ENCODE measurements at regions not wholly inside any gene's neighbourhood (a gene's known extent, or its start where the extent isn't known, plus 50 kb on each side); places are given as distances from the start of the nearest gene placed in this dataset.

- POLR2A ChIA-PET, result no interaction called here
- TF ChIP-seq ZNF302 (tag by site-specific recombination; IDR thresholded peaks at IDR 0.05; ENCODE audit: low read depth) (no peak), MYNN (tag by site-specific recombination; IDR thresholded peaks at IDR 0.05; ENCODE audit: borderline replicate concordance) (no peak), ZNF529 (tag by site-specific recombination; IDR thresholded peaks at IDR 0.05; ENCODE audit: insufficient replicate concordance) (no peak), HOXC10 (CRISPR knock-in tag; IDR thresholded peaks at IDR 0.05) (no peak), SCRT1 (tag by site-specific recombination; IDR thresholded peaks at IDR 0.05; ENCODE audit: borderline replicate concordance) (no peak), ZNF692 (tag by site-specific recombination; IDR thresholded peaks at IDR 0.05) (no peak), ZNF16 (tag by site-specific recombination; IDR thresholded peaks at IDR 0.05; ENCODE audit: low read depth) (no peak), ZNF112 (tag by site-specific recombination; IDR thresholded peaks at IDR 0.05) (no peak), ZNF660 (tag by site-specific recombination; IDR thresholded peaks at IDR 0.05) (no peak), BCL11A (tag by site-specific recombination; IDR thresholded peaks at IDR 0.05; ENCODE audit: low read depth) (no peak), ZBTB6 (tag by site-specific recombination; IDR thresholded peaks at IDR 0.05) (no peak), PRDM4 (tag by site-specific recombination; IDR thresholded peaks at IDR 0.05) (no peak), AEBP2 (tag by site-specific recombination; IDR thresholded peaks at IDR 0.05; ENCODE audit: borderline replicate concordance) (no peak), YY2 (tag by site-specific recombination; IDR thresholded peaks at IDR 0.05) (no peak), ZNF571 (tag by site-specific recombination; IDR thresholded peaks at IDR 0.05) (no peak), ZNF394 (tag by site-specific recombination; IDR thresholded peaks at IDR 0.05; ENCODE audit: borderline replicate concordance) (no peak), ZNF157 (tag by site-specific recombination; IDR thresholded peaks at IDR 0.05) (no peak)
- CTCF ChIA-PET, result no interaction called here
Measured at GRCh38 chrX:22424122-22424915, 151.6 kb downstream of the CBLL2 start.

GRCh38 chrX:22424919-22425318, 152.2 kb downstream of the CBLL2 start:
- no peaks in the 10 kb centered on the region for H3K9me3 ChIP-seq (ENCODE audit: control insufficient read depth, insufficient read depth, low read depth, low read length)
- H3K27ac ChIP-seq (ENCODE audit: extremely low read depth, low read depth, low read length), result no peak overlapping the region
- H3K4me3 ChIP-seq (ENCODE audit: low read depth, low read length), result no peak overlapping the region
- TF ChIP-seq ZBTB17 (tag by site-specific recombination; IDR thresholded peaks at IDR 0.05) (no peak), YY2 (tag by site-specific recombination; IDR thresholded peaks at IDR 0.05) (no peak), ZNF600 (tag by site-specific recombination; IDR thresholded peaks at IDR 0.05) (no peak), KLF7 (tag by site-specific recombination; IDR thresholded peaks at IDR 0.05; ENCODE audit: borderline replicate concordance) (no peak), INSM2 (tag by site-specific recombination; IDR thresholded peaks at IDR 0.05) (no peak), ZNF169 (tag by site-specific recombination; IDR thresholded peaks at IDR 0.05) (no peak), GLI2 (tag by site-specific recombination; IDR thresholded peaks at IDR 0.05; ENCODE audit: borderline replicate concordance, low read depth) (no peak), ZNF214 (tag by site-specific recombination; IDR thresholded peaks at IDR 0.05; ENCODE audit: borderline replicate concordance) (no peak), HOXC10 (CRISPR knock-in tag; IDR thresholded peaks at IDR 0.05) (no peak), MYNN (tag by site-specific recombination; IDR thresholded peaks at IDR 0.05; ENCODE audit: borderline replicate concordance) (no peak)
- ChIA-PET POLR2A (no interaction called here), CTCF (interaction anchor here (0.7 kb wide), 1 partner anchor 1179 kb away, joined by 3 read pairs; no protein-coding TSS in a partner anchor)
- H3K36me3 ChIP-seq (ENCODE audit: control insufficient read depth in 2 of 2, insufficient read depth in 1 of 2, low read length in 2 of 2), result no peaks in the 10 kb centered on the region
- no peaks in the 10 kb centered on the region for H3K4me1 ChIP-seq (ENCODE audit: control insufficient read depth, insufficient read depth, low read length)

More at GRCh38 chrX:22424122-22424915, 151.6 kb downstream of the CBLL2 start:
- H3K27ac ChIP-seq (ENCODE audit: extremely low read depth, low read depth, low read length), result no peak overlapping the region
- H3K4me1 ChIP-seq (ENCODE audit: control insufficient read depth, insufficient read depth, low read length), result no peaks in the 10 kb centered on the region
- H3K36me3 ChIP-seq (ENCODE audit: control insufficient read depth in 2 of 2, insufficient read depth in 1 of 2, low read length in 2 of 2), result no peaks in the 10 kb centered on the region
- no peak overlapping the region for H3K4me3 ChIP-seq (ENCODE audit: low read depth, low read length)
- H3K9me3 ChIP-seq (ENCODE audit: control insufficient read depth, insufficient read depth, low read depth, low read length), result no peaks in the 10 kb centered on the region

Measured in HEK293 (cell line).